Esophagus (tissue), 2 donors: ENCODE measurements at regions not wholly inside any gene's neighbourhood (a gene's known extent, or its start where the extent isn't known, plus 50 kb on each side); places are given as distances from the start of the nearest gene placed in this dataset.

Experiments
- H3K27ac ChIP-seq, 2 donors: one replicate each; pipeline ENCODE4 v1.5.1; 2013; ENCODE audit warnings: low read depth in 2 of 2, mild to moderate bottlenecking in 2 of 2, inconsistent platforms in 1 of 2, low read length in 1 of 2, moderate library complexity in 1 of 2
- H3K27me3 ChIP-seq, 2 donors: one replicate each; pipeline ENCODE4 v1.6.1; 2013; ENCODE audit warnings: low read length in 2 of 2, control low read depth in 1 of 2, mild to moderate bottlenecking in 1 of 2; ENCODE audit not compliant: insufficient read depth in 2 of 2, control insufficient read depth in 1 of 2
- H3K36me3 ChIP-seq, 2 donors: one replicate each; pipeline ENCODE4 v1.6.1; 2013; ENCODE audit warnings: low read length in 1 of 2; ENCODE audit not compliant: control insufficient read depth in 2 of 2, insufficient read depth in 2 of 2
- H3K4me1 ChIP-seq, 2 donors: one replicate each; pipeline ENCODE4 v1.6.1; 2013; ENCODE audit warnings: low read length in 1 of 2; ENCODE audit not compliant: control insufficient read depth in 2 of 2, insufficient read depth in 2 of 2
- H3K4me3 ChIP-seq, 2 donors: one replicate each; pipeline ENCODE4 v1.5.1; 2013; ENCODE audit warnings: low read length in 2 of 2, mild to moderate bottlenecking in 2 of 2, low read depth in 1 of 2, moderate library complexity in 1 of 2
- H3K9me3 ChIP-seq, 2 donors: one replicate each; pipeline ENCODE4 v1.6.1; 2013; ENCODE audit warnings: mild to moderate bottlenecking in 2 of 2, low read depth in 1 of 2, low read length in 1 of 2, moderate library complexity in 1 of 2; ENCODE audit not compliant: control insufficient read depth in 2 of 2, insufficient read depth in 1 of 2
- WGBS, 2 donors: extraction: QIAGEN DNeasy Blood & Tissue Kit; methylation state at CpG; one replicate each; pipeline ENCODE4 v1.1.7; 2013; 5-methylcytosine and 5-hydroxymethylcytosine counted together
- donor health status: healthy with polysubstance abuse.
- donor health status: Bipolar disorder and iron deficiency.

GRCh38 chr2:221100467-221101089 is 471.5 kb downstream of the EPHA4 start:
- no peak overlapping the region for H3K27ac ChIP-seq
- H3K27me3 ChIP-seq = peaks cover 0 to 3% of the 10 kb centered on the region in 2 donors
- WGBS, 2 donors = 69 to 81% methylated on average over 11 of the region's 11 CpGs
- H3K4me3 ChIP-seq = no peak overlapping the region
- peaks cover 0 to 4% of the 10 kb centered on the region in 2 donors for H3K4me1 ChIP-seq
- no peaks in the 10 kb centered on the region for H3K36me3 ChIP-seq
- no peaks in the 10 kb centered on the region for H3K9me3 ChIP-seq

DNA sequence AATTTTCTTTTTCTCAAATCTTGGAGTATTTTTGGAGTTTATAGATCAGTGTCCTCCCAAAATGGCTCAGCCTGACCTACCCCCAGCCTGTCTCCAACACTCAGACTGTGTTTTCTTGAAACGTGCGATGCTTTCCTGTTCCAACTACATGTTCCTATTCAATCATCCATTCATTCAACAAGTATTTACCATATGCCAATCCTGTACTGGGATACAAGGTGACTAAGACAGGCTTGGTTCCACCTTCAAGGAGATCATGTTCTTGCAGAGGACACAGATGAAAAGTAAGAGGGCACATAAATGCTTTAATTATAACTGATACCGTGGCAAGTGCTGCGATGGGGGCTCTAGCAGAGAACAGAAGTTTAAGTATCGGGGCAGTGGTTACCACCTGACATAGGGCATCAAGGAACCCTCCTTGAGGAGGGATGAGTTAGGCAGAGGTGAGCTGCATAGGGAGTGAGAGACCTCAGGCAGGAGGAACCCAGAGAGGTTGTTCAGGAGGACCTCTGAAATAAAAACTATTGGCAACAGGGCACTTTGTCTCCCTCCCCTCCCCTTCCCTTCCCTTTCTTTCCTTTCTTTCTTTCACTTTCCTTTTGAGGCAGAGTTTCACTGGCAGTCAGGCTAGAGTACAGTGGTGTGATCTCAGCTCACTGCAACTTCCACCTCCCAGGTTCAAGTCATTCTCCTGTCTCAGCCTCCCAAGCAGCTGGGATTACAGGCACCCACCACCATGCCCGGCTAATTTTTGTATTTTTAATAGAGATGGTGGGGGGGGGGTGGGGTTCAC is 469.0 kb downstream of the EPHA4 start:
- no peaks in the 10 kb centered on the region for H3K9me3 ChIP-seq
- H3K4me1 ChIP-seq = peaks cover 0 to 4% of the 10 kb centered on the region in 2 donors
- WGBS, 2 donors = 73 to 83% methylated on average over 6 of the region's 6 CpGs
- H3K27me3 ChIP-seq = peaks cover 0 to 3% of the 10 kb centered on the region in 2 donors
- H3K36me3 ChIP-seq = no peaks in the 10 kb centered on the region
- no peak overlapping the region for H3K27ac ChIP-seq
- no peak overlapping the region for H3K4me3 ChIP-seq

- no peaks in the 10 kb centered on the region for H3K9me3 ChIP-seq
- no peaks in the 10 kb centered on the region for H3K36me3 ChIP-seq
- H3K27ac ChIP-seq = no peak overlapping the region
- H3K4me1 ChIP-seq = peaks cover 0 to 4% of the 10 kb centered on the region in 2 donors
- H3K27me3 ChIP-seq = peaks cover 0 to 3% of the 10 kb centered on the region in 2 donors
- WGBS, 2 donors = 64 to 71% methylated on average over 5 of the region's 5 CpGs
- H3K4me3 ChIP-seq = no peak overlapping the region
These were observed 468.2 kb downstream of the EPHA4 start for GRCh38 chr2:221103930-221104329.

DNA sequence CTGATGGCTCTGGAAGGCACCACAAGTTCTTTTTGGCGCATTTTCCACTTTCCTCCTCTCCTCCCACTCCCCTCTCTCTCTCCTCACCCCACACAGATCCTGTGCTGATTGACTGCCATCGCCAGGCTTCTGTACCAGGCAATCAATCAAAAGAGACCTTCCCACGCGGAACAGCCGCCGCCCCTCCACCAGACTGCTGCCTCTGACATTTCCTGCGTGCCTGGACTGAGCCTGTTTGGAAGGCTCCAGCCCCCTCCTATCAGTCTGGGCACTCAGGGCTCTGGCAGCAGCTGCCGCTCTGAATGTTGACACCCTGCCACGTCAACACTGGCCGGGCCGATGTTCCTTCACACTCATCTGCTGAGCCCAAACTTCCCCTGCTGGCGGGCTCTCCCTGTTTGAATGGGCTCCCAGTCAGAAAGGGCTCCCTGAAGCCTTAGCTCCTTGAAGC is 467.7 kb downstream of the EPHA4 start:
- WGBS, 2 donors = 11 to 17% methylated on average over 12 of the region's 12 CpGs
- H3K27ac ChIP-seq = no peak overlapping the region
- no peak overlapping the region for H3K4me3 ChIP-seq
- H3K9me3 ChIP-seq = no peaks in the 10 kb centered on the region
- peaks cover 0 to 3% of the 10 kb centered on the region in 2 donors for H3K27me3 ChIP-seq
- H3K36me3 ChIP-seq = no peaks in the 10 kb centered on the region
- peaks cover 0 to 4% of the 10 kb centered on the region in 2 donors for H3K4me1 ChIP-seq

- no peaks in the 10 kb centered on the region for H3K36me3 ChIP-seq
- peaks cover 0 to 3% of the 10 kb centered on the region in 2 donors for H3K27me3 ChIP-seq
- H3K4me1 ChIP-seq = peaks cover 0 to 4% of the 10 kb centered on the region in 2 donors
- no peak overlapping the region for H3K4me3 ChIP-seq
- no peak overlapping the region for H3K27ac ChIP-seq
- no peaks in the 10 kb centered on the region for H3K9me3 ChIP-seq
- 71 to 92% methylated on average over 3 of the region's 3 CpGs for WGBS, 2 donors
These were observed 465.9 kb downstream of the EPHA4 start for GRCh38 chr2:221106241-221106640.

GRCh38 chr2:221107424-221107823 is 464.7 kb downstream of the EPHA4 start:
- H3K36me3 ChIP-seq = no peaks in the 10 kb centered on the region
- WGBS, 2 donors = 100% methylated on average over 1 of the region's 1 CpG
- H3K27ac ChIP-seq = no peak overlapping the region
- H3K9me3 ChIP-seq = no peaks in the 10 kb centered on the region
- peaks cover 0 to 3% of the 10 kb centered on the region in 2 donors for H3K27me3 ChIP-seq
- H3K4me1 ChIP-seq = peaks cover 0 to 4% of the 10 kb centered on the region in 2 donors
- H3K4me3 ChIP-seq = no peak overlapping the region

- Histone ChIP-seq H3K4me1 (peaks cover 0 to 2% of the 10 kb centered on the region in 2 donors), H3K27me3 (no peaks in the 10 kb centered on the region), H3K36me3 (no peaks in the 10 kb centered on the region), H3K27ac (no peak overlapping the region), H3K4me3 (no peak overlapping the region), H3K9me3 (no peaks in the 10 kb centered on the region)
These were observed 462.6 kb downstream of the EPHA4 start for GRCh38 chr2:221109552-221109951.

DNA sequence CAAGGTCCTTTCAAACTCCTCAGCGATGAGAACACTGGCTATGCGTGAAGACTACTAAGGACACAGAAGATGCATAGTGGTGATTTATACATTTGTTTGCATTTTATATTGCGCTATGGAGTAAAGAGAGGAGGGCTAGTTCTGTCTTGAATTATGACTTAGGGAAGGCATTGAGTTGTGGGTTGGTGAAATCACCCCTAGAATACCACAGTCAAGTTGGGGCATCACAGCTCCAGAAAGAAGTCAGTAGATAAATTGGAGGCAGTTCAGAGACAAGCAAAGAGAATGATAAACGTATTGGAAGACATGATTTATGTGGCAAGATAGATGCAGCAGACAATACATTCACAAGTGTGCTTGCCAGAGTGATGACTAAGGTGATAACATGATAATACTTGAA is 460.4 kb downstream of the EPHA4 start:
- no peaks in the 10 kb centered on the region for H3K9me3 ChIP-seq
- no peaks in the 10 kb centered on the region for H3K36me3 ChIP-seq
- 52 to 61% methylated on average over 4 of the region's 4 CpGs for WGBS, 2 donors
- H3K27me3 ChIP-seq = no peaks in the 10 kb centered on the region
- H3K27ac ChIP-seq = no peak overlapping the region
- no peak overlapping the region for H3K4me3 ChIP-seq
- H3K4me1 ChIP-seq = no peaks in the 10 kb centered on the region

GRCh38 chr2:221112744-221113143 is 459.4 kb downstream of the EPHA4 start:
- Histone ChIP-seq H3K4me1 (no peaks in the 10 kb centered on the region), H3K27ac (no peak overlapping the region), H3K4me3 (no peak overlapping the region), H3K36me3 (no peaks in the 10 kb centered on the region), H3K9me3 (no peaks in the 10 kb centered on the region), H3K27me3 (no peaks in the 10 kb centered on the region)
- 51 to 53% methylated on average over 3 of the region's 3 CpGs for WGBS, 2 donors
